ENCODE measurements at regions not wholly inside any gene's neighbourhood (a gene's known extent, or its start where the extent isn't known, plus 50 kb on each side); places are given as distances from the start of the nearest gene placed in this dataset.

GRCh38 chr7:48872548-48872947 is 51.8 kb upstream of the CDC14C start:
- TF ChIP-seq CTCF (IDR thresholded peaks at IDR 0.05) (no peak), POLR2AphosphoS5 (IDR thresholded peaks at IDR 0.05; ENCODE audit: low read depth, low read length) (no peak), SIN3A (IDR thresholded peaks at IDR 0.05; ENCODE audit: borderline replicate concordance, low read depth, low read length) (no peak), MXI1 (IDR thresholded peaks at IDR 0.05; ENCODE audit: low read depth, low read length) (no peak), RCOR1 (IDR thresholded peaks at IDR 0.05; ENCODE audit: low read length) (no peak), JUND (IDR thresholded peaks at IDR 0.05) (no peak), TAF1 (IDR thresholded peaks at IDR 0.05; ENCODE audit: borderline replicate concordance, low read depth, low read length) (no peak), PBX3 (IDR thresholded peaks at IDR 0.05) (no peak), YY1 (IDR thresholded peaks at IDR 0.05; ENCODE audit: low read depth) (no peak), TCF12 (IDR thresholded peaks at IDR 0.05) (no peak), EZH2phosphoT487 (IDR thresholded peaks at IDR 0.05; ENCODE audit: borderline replicate concordance, low read depth) (no peak), FOXJ3 (CRISPR knock-in tag; IDR thresholded peaks at IDR 0.05) (no peak), USF2 (IDR thresholded peaks at IDR 0.05; ENCODE audit: borderline replicate concordance, low read depth, low read length) (no peak)

All from SK-N-SH (cell line).